ENCODE measurements at regions not wholly inside any gene's neighbourhood (a gene's known extent, or its start where the extent isn't known, plus 50 kb on each side); places are given as distances from the start of the nearest gene placed in this dataset.

- H3K36me3 ChIP-seq (ENCODE audit: low read length): no peaks in the 10 kb centered on the region
- H3K9ac ChIP-seq (ENCODE audit: low read length): no peak overlapping the region
- H2AFZ ChIP-seq (ENCODE audit: low read depth, low read length, severe bottlenecking): no peak overlapping the region
- H3K4me3 ChIP-seq (ENCODE audit: insufficient read depth, low read length, poor library complexity, severe bottlenecking): no peak overlapping the region
- H4K20me1 ChIP-seq (ENCODE audit: low read depth, low read length): no peaks in the 10 kb centered on the region
- no peaks in the 10 kb centered on the region for H3F3A ChIP-seq (ENCODE audit: insufficient read depth)
- no peak overlapping the region for H3K27ac ChIP-seq (ENCODE audit: low read depth, low read length)
- H3K4me2 ChIP-seq (ENCODE audit: low read depth, low read length, poor library complexity, severe bottlenecking): no peak overlapping the region
- H3K79me2 ChIP-seq (ENCODE audit: insufficient read depth, low read length): no peaks in the 10 kb centered on the region
- TF ChIP-seq EZH2phosphoT487 (conservative IDR thresholded peaks at IDR 0.05; ENCODE audit: low read length): no peak
- TF ChIP-seq, protein P1, sequence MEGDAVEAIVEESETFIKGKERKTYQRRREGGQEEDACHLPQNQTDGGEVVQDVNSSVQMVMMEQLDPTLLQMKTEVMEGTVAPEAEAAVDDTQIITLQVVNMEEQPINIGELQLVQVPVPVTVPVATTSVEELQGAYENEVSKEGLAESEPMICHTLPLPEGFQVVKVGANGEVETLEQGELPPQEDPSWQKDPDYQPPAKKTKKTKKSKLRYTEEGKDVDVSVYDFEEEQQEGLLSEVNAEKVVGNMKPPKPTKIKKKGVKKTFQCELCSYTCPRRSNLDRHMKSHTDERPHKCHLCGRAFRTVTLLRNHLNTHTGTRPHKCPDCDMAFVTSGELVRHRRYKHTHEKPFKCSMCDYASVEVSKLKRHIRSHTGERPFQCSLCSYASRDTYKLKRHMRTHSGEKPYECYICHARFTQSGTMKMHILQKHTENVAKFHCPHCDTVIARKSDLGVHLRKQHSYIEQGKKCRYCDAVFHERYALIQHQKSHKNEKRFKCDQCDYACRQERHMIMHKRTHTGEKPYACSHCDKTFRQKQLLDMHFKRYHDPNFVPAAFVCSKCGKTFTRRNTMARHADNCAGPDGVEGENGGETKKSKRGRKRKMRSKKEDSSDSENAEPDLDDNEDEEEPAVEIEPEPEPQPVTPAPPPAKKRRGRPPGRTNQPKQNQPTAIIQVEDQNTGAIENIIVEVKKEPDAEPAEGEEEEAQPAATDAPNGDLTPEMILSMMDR (IDR thresholded peaks at IDR 0.05; ENCODE audit: insufficient read depth, low read length, poor library complexity, severe bottlenecking): no peak
- no peaks in the 10 kb centered on the region for H3K9me3 ChIP-seq (ENCODE audit: insufficient read depth, low read length)
- no peaks in the 10 kb centered on the region for H3K27me3 ChIP-seq (ENCODE audit: low read length)
- no peaks in the 10 kb centered on the region for H3K9me2 ChIP-seq (replicated peaks; ENCODE audit: insufficient read depth, low read length)
Measured at GRCh38 chr14:28242895-28243294, 523.7 kb upstream of the FOXG1 start.

- Histone ChIP-seq H3K27me3 (ENCODE audit: low read length) (no peaks in the 10 kb centered on the region), H3K4me2 (ENCODE audit: low read depth, low read length, poor library complexity, severe bottlenecking) (no peak overlapping the region), H2AFZ (ENCODE audit: low read depth, low read length, severe bottlenecking) (no peak overlapping the region), H3K9me2 (replicated peaks; ENCODE audit: insufficient read depth, low read length) (no peaks in the 10 kb centered on the region), H3K9ac (ENCODE audit: low read length) (no peak overlapping the region), H3K4me3 (ENCODE audit: insufficient read depth, low read length, poor library complexity, severe bottlenecking) (no peak overlapping the region), H3K27ac (ENCODE audit: low read depth, low read length) (no peak overlapping the region), H3K36me3 (ENCODE audit: low read length) (no peaks in the 10 kb centered on the region), H3K79me2 (ENCODE audit: insufficient read depth, low read length) (no peaks in the 10 kb centered on the region), H3K9me3 (ENCODE audit: insufficient read depth, low read length) (no peaks in the 10 kb centered on the region), H3F3A (ENCODE audit: insufficient read depth) (no peaks in the 10 kb centered on the region), H4K20me1 (ENCODE audit: low read depth, low read length) (no peaks in the 10 kb centered on the region)
- TF ChIP-seq, protein P1 (IDR thresholded peaks at IDR 0.05; ENCODE audit: insufficient read depth, low read length, poor library complexity, severe bottlenecking): no peak
- TF ChIP-seq EZH2phosphoT487 (conservative IDR thresholded peaks at IDR 0.05; ENCODE audit: low read length): no peak
Measured at GRCh38 chr14:28243600-28243999, 523.0 kb upstream of the FOXG1 start.

DNA sequence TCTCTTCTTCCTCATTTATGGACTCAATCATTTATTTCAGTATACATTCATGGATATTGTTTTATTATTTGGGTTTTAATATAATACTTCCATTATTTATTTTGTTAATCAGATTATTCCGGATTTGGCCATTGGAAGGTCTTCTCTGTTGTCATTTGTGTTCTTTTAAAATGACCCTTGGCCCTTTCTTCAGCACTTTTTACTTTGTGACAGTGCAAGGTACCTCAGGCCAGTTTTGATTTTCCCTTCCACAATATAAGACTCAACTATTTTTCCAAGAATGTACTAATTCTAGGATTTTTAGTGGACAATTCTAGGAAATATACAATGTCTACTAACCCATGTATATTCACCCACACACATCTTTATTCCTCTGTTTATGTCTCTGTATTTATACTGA lies 521.4 kb upstream of the FOXG1 start:
- no peaks in the 10 kb centered on the region for H3K27me3 ChIP-seq (ENCODE audit: low read length)
- no peak overlapping the region for H3K4me3 ChIP-seq (ENCODE audit: insufficient read depth, low read length, poor library complexity, severe bottlenecking)
- H3K9me2 ChIP-seq (replicated peaks; ENCODE audit: insufficient read depth, low read length): no peaks in the 10 kb centered on the region
- no peaks in the 10 kb centered on the region for H4K20me1 ChIP-seq (ENCODE audit: low read depth, low read length)
- no peaks in the 10 kb centered on the region for H3K79me2 ChIP-seq (ENCODE audit: insufficient read depth, low read length)
- H3K36me3 ChIP-seq (ENCODE audit: low read length): no peaks in the 10 kb centered on the region
- H3K9me3 ChIP-seq (ENCODE audit: insufficient read depth, low read length): 0 out of 2 replicates have a peak, but pooled peaks cover 5% of the 10 kb centered on the region
- no peak overlapping the region for H3K27ac ChIP-seq (ENCODE audit: low read depth, low read length)
- H3K4me2 ChIP-seq (ENCODE audit: low read depth, low read length, poor library complexity, severe bottlenecking): no peak overlapping the region
- TF ChIP-seq EZH2phosphoT487 (conservative IDR thresholded peaks at IDR 0.05; ENCODE audit: low read length): no peak
- TF ChIP-seq, protein P1 (IDR thresholded peaks at IDR 0.05; ENCODE audit: insufficient read depth, low read length, poor library complexity, severe bottlenecking): no peak
- no peaks in the 10 kb centered on the region for H3F3A ChIP-seq (ENCODE audit: insufficient read depth)
- no peak overlapping the region for H3K9ac ChIP-seq (ENCODE audit: low read length)
- H2AFZ ChIP-seq (ENCODE audit: low read depth, low read length, severe bottlenecking): no peak overlapping the region

All from SU-DHL-6 (cell line).